CD4-positive, alpha-beta T cell (primary cell): ENCODE measurements at regions not wholly inside any gene's neighbourhood (a gene's known extent, or its start where the extent isn't known, plus 50 kb on each side); places are given as distances from the start of the nearest gene placed in this dataset.

Experiments
- ATAC-seq: fragments of 200-7000 bp; cut with Tn5 transposase; one replicate; pipeline ENCODE4 v1.10.0; 2022; ENCODE audit warnings: mild to moderate bottlenecking; ENCODE audit not compliant: poor library complexity
- CTCF ChIA-PET: fragments of 350-600 bp; sonication (Branson Sonifier 250); formaldehyde crosslinking; loops from one replicate; lab custom pipeline; 2021; ENCODE audit warnings: antibody characterized with exemption, inconsistent platforms; lab: Charles Lee
- POLR2A ChIA-PET: fragments of 350-600 bp; sonication (Branson Sonifier 250); formaldehyde crosslinking; loops from one replicate; lab custom pipeline; 2021; ENCODE audit warnings: antibody characterized with exemption, inconsistent platforms; lab: Charles Lee
- DNase-seq, 14 experiments: peaks; one replicate each; pipeline ENCODE4 v3.0.0-alpha.2; 2013 to 2020; ENCODE audit warnings: mixed read lengths in 2 of 14
- H3K27ac ChIP-seq, 2 donors: one replicate each; pipeline versions ENCODE4 v1.5.1 to v1.7.0; 2013; ENCODE audit warnings: low read length in 2 of 2, low read depth in 1 of 2, mild to moderate bottlenecking in 1 of 2
- H3K27me3 ChIP-seq, 2 experiments: 1 replicate in 1 of 2; 2 replicates in 1 of 2; pipeline versions ENCODE4 v1.6.1 to v1.7.0; 2013; ENCODE audit warnings: low read length in 2 of 2, control low read depth in 1 of 2, mild to moderate bottlenecking in 1 of 2, moderate library complexity in 1 of 2; ENCODE audit not compliant: insufficient read depth in 2 of 2, control insufficient read depth in 1 of 2
- H3K36me3 ChIP-seq: one replicate; pipeline ENCODE4 v1.6.1; 2013; ENCODE audit warnings: low read length, control low read depth; ENCODE audit not compliant: insufficient read depth
- H3K4me1 ChIP-seq: one replicate; pipeline ENCODE4 v1.6.1; 2013; ENCODE audit warnings: low read length, control low read depth; ENCODE audit not compliant: insufficient read depth
- H3K4me3 ChIP-seq: one replicate; pipeline ENCODE4 v1.5.1; 2013; ENCODE audit warnings: mild to moderate bottlenecking, low read length, moderate library complexity
- H3K9me3 ChIP-seq, 2 experiments: 1 replicate in 1 of 2; 2 replicates in 1 of 2; pipeline versions ENCODE4 v1.6.1 to v1.7.0; 2013; ENCODE audit warnings: low read length in 2 of 2, mild to moderate bottlenecking in 2 of 2, control low read depth in 1 of 2, moderate library complexity in 1 of 2; ENCODE audit not compliant: control insufficient read depth in 1 of 2, insufficient read depth in 1 of 2
- H3K27ac Mint-ChIP-seq: one replicate; pipeline ENCODE4 v1.8.0; 2020; ENCODE audit warnings: mixed read lengths
- H3K27me3 Mint-ChIP-seq: one replicate; pipeline ENCODE4 v1.8.0; 2021; ENCODE audit warnings: mixed read lengths
- H3K36me3 Mint-ChIP-seq: one replicate; pipeline ENCODE4 v1.8.0; 2021; ENCODE audit warnings: low read depth, mixed read lengths
- H3K4me1 Mint-ChIP-seq: one replicate; pipeline ENCODE4 v1.8.0; 2021; ENCODE audit warnings: low read depth, mixed read lengths
- H3K4me3 Mint-ChIP-seq: one replicate; pipeline ENCODE4 v1.8.0; 2020; ENCODE audit warnings: mild to moderate bottlenecking, mixed read lengths
- H3K9me3 Mint-ChIP-seq: one replicate; pipeline ENCODE4 v1.8.0; 2020; ENCODE audit warnings: mixed read lengths
- CTCF ChIP-seq: fragments of 200-600 bp; IDR thresholded peaks from one replicate; pipeline ENCODE4 v1.8.0; 2022; ENCODE audit warnings: antibody characterized with exemption, mild to moderate bottlenecking
- intact Hi-C, 2 experiments: fragments of 100-400 bp; cut with DNase I in 1 of 2; cut with micrococcal nuclease in 1 of 2; formaldehyde crosslinking; loops; one replicate each; pipeline versions ENCODE4 v1.15.1 to v1.9.0; 2023 to 2025; cut with DNase I, micrococcal nuclease

DNA sequence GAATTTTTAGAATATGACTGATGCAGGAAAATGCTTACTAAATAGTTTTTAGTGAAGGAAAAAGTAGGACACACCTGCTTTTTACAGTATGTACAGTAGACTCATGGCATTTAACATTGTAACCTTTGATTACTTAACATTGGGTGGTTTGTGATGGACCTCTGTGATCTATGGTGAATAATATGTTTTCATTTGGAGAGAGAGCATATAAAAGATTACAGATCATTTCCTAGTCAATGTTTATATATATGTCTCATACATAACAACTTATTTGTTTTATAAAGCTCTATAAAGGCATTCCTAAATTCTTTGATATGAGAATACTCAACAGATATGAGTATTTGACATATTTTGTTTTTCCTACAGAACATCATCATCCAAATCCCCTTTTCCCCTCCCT, 129.3 kb upstream of the PDE7B start:
- peaks cover 8% of the 10 kb centered on the region in 2 experiments for H3K9me3 ChIP-seq
- H3K27ac ChIP-seq: no peak overlapping the region
- ChIA-PET CTCF (no interaction called here), POLR2A (interaction anchor here (0.6 kb wide), 1 partner anchor 178 kb away, joined by 5 read pairs; no protein-coding TSS in a partner anchor)
- no peaks in the 10 kb centered on the region for H3K4me1 ChIP-seq
- intact Hi-C loops: no loop called here
- Mint-ChIP-seq H3K27ac (no peak overlapping the region), H3K27me3 (no peaks in the 10 kb centered on the region), H3K4me1 (no peaks in the 10 kb centered on the region), H3K4me3 (no peak overlapping the region), H3K9me3 (peaks cover 12% of the 10 kb centered on the region), H3K36me3 (no peaks in the 10 kb centered on the region)
- DNase-seq (no peak), ATAC-seq (no peak)
- H3K36me3 ChIP-seq: no peaks in the 10 kb centered on the region
- H3K27me3 ChIP-seq: no peaks in the 10 kb centered on the region
- no peak overlapping the region for H3K4me3 ChIP-seq
- TF ChIP-seq CTCF: no peak

DNA sequence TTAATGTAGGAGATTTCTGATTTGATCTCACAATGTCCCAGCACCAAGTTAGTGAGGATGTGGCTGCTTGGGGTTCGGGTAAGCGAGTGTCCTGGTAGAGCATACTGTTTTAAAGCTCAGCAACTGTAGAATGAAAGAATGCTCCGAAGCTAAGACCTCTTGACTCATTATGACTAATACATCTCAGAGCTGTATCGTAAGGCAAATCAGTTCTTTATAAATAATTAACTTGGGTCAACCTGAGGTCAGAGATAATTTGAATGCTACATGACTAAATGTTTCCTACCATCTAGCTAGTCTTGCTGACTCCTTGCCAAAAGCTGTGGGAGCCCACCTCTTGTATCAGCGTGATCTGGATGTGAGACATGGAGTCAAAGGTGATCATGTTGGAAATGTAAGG, 128.8 kb upstream of the PDE7B start:
- Histone ChIP-seq H3K27ac (no peak overlapping the region), H3K4me1 (no peaks in the 10 kb centered on the region), H3K36me3 (no peaks in the 10 kb centered on the region), H3K4me3 (no peak overlapping the region), H3K9me3 (peaks cover 8% of the 10 kb centered on the region in 2 experiments), H3K27me3 (no peaks in the 10 kb centered on the region)
- DNase-seq: no peak
- ChIA-PET POLR2A (no interaction called here), CTCF (no interaction called here)
- TF ChIP-seq CTCF: no peak
- H3K4me1 Mint-ChIP-seq: no peaks in the 10 kb centered on the region
- no peak overlapping the region for H3K4me3 Mint-ChIP-seq
- H3K27me3 Mint-ChIP-seq: no peaks in the 10 kb centered on the region
- intact Hi-C loops: no loop called here
- no peaks in the 10 kb centered on the region for H3K36me3 Mint-ChIP-seq
- H3K9me3 Mint-ChIP-seq: peaks cover 12% of the 10 kb centered on the region
- no peak for ATAC-seq
- H3K27ac Mint-ChIP-seq: no peak overlapping the region

GRCh38 chr6:135728589-135728988, 122.9 kb upstream of the PDE7B start:
- Histone ChIP-seq H3K4me1 (no peaks in the 10 kb centered on the region), H3K4me3 (no peak overlapping the region), H3K27ac (no peak overlapping the region), H3K27me3 (no peaks in the 10 kb centered on the region), H3K36me3 (no peaks in the 10 kb centered on the region), H3K9me3 (peaks cover 8% of the 10 kb centered on the region in 2 experiments)
- ChIA-PET POLR2A (no interaction called here), CTCF (no interaction called here)
- Mint-ChIP-seq H3K4me3 (no peak overlapping the region), H3K36me3 (no peaks in the 10 kb centered on the region), H3K27me3 (no peaks in the 10 kb centered on the region), H3K27ac (no peak overlapping the region), H3K9me3 (peaks cover 12% of the 10 kb centered on the region), H3K4me1 (no peaks in the 10 kb centered on the region)
- intact Hi-C loops: no loop called here
- DNase-seq (no peak), ATAC-seq (no peak)
- no peak for TF ChIP-seq CTCF
